ENCODE measurements at regions not wholly inside any gene's neighbourhood (a gene's known extent, or its start where the extent isn't known, plus 50 kb on each side); places are given as distances from the start of the nearest gene placed in this dataset.

- TF ChIP-seq EZH2 (IDR thresholded peaks at IDR 0.05) (no peak), SRF (IDR thresholded peaks at IDR 0.05; ENCODE audit: low read depth) (no peak), POLR2A (IDR thresholded peaks at IDR 0.05; ENCODE audit: borderline replicate concordance, extremely low read depth, insufficient read depth, insufficient read length) (no peak), CTCF (IDR thresholded peaks at IDR 0.05 in 2 of 3, conservative IDR thresholded peaks at IDR 0.05 in 1 of 3; ENCODE audit: borderline replicate concordance in 1 of 3, insufficient read depth in 1 of 3, low read depth in 2 of 3, low read length in 2 of 3) (no peak), FOSL1 (IDR thresholded peaks at IDR 0.05; ENCODE audit: low read depth) (no peak), JUND (IDR thresholded peaks at IDR 0.05) (no peak)
- TF ChIP-seq, protein P1, sequence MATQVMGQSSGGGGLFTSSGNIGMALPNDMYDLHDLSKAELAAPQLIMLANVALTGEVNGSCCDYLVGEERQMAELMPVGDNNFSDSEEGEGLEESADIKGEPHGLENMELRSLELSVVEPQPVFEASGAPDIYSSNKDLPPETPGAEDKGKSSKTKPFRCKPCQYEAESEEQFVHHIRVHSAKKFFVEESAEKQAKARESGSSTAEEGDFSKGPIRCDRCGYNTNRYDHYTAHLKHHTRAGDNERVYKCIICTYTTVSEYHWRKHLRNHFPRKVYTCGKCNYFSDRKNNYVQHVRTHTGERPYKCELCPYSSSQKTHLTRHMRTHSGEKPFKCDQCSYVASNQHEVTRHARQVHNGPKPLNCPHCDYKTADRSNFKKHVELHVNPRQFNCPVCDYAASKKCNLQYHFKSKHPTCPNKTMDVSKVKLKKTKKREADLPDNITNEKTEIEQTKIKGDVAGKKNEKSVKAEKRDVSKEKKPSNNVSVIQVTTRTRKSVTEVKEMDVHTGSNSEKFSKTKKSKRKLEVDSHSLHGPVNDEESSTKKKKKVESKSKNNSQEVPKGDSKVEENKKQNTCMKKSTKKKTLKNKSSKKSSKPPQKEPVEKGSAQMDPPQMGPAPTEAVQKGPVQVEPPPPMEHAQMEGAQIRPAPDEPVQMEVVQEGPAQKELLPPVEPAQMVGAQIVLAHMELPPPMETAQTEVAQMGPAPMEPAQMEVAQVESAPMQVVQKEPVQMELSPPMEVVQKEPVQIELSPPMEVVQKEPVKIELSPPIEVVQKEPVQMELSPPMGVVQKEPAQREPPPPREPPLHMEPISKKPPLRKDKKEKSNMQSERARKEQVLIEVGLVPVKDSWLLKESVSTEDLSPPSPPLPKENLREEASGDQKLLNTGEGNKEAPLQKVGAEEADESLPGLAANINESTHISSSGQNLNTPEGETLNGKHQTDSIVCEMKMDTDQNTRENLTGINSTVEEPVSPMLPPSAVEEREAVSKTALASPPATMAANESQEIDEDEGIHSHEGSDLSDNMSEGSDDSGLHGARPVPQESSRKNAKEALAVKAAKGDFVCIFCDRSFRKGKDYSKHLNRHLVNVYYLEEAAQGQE (IDR thresholded peaks at IDR 0.05; ENCODE audit: low read depth), result no peak
Measured at GRCh38 chr18:22705328-22705727, 227.8 kb upstream of the RBBP8 start.

All from HCT116 (cell line).